ENCODE measurements at regions not wholly inside any gene's neighbourhood (a gene's known extent, or its start where the extent isn't known, plus 50 kb on each side); places are given as distances from the start of the nearest gene placed in this dataset.

DNA sequence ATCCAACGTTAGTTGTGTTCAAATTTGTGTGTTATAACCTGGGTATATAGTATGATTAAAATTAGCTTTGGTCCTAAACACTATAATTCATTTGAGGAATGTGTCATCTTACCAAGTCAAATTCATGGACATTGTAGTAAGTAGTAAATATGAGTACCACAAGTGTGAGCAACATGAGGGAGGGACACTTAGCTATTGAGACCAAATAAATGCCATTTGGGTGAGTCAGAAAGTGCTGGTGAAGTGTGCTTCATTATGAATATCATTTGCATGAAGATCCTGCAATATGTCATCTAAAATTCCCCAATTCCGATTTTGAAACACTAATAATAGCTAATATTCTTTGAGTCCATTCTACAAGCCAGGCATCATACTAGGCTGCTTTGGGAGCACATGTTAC lies 336.7 kb upstream of the KIF2A start:
- TF ChIP-seq, protein P1, sequence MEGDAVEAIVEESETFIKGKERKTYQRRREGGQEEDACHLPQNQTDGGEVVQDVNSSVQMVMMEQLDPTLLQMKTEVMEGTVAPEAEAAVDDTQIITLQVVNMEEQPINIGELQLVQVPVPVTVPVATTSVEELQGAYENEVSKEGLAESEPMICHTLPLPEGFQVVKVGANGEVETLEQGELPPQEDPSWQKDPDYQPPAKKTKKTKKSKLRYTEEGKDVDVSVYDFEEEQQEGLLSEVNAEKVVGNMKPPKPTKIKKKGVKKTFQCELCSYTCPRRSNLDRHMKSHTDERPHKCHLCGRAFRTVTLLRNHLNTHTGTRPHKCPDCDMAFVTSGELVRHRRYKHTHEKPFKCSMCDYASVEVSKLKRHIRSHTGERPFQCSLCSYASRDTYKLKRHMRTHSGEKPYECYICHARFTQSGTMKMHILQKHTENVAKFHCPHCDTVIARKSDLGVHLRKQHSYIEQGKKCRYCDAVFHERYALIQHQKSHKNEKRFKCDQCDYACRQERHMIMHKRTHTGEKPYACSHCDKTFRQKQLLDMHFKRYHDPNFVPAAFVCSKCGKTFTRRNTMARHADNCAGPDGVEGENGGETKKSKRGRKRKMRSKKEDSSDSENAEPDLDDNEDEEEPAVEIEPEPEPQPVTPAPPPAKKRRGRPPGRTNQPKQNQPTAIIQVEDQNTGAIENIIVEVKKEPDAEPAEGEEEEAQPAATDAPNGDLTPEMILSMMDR (IDR thresholded peaks at IDR 0.05): no peak
- no peak for TF ChIP-seq POLR2A (IDR thresholded peaks at IDR 0.05)
